ENCODE measurements at regions not wholly inside any gene's neighbourhood (a gene's known extent, or its start where the extent isn't known, plus 50 kb on each side); places are given as distances from the start of the nearest gene placed in this dataset.

- ChIA-PET POLR2A (no interaction called here), CTCF (no interaction called here)
- H3K4me1 ChIP-seq (ENCODE audit: control insufficient read depth in 2 of 2, insufficient read depth in 2 of 2, low read length in 2 of 2) = no peaks in the 10 kb centered on the region
- intact Hi-C loops (cut with micrococcal nuclease) = no loop called here
- H3K4me2 ChIP-seq (replicated peaks; ENCODE audit: low read depth, low read length, poor library complexity, severe bottlenecking) = no peak overlapping the region
- no peak overlapping the region for H3K27ac ChIP-seq (ENCODE audit: low read length in 2 of 2)
- Mint-ChIP-seq H3K27me3 (no peaks in the 10 kb centered on the region), H3K4me3 (no peak overlapping the region), H3K9me3 (ENCODE audit: insufficient read depth) (no peaks in the 10 kb centered on the region), H3K4me1 (no peaks in the 10 kb centered on the region), H3K27ac (no peak overlapping the region)
- TF ChIP-seq EZH2 (IDR thresholded peaks at IDR 0.05; ENCODE audit: borderline replicate concordance, insufficient read depth, low read depth, low read length, poor library complexity, severe bottlenecking) = no peak
- TF ChIP-seq CTCF (IDR thresholded peaks at IDR 0.05) = no peak
- H3K79me2 ChIP-seq (ENCODE audit: control insufficient read depth, insufficient read depth, low read length) = no peaks in the 10 kb centered on the region
- H3K9me3 ChIP-seq (ENCODE audit: control extremely low read depth in 1 of 3, control insufficient read depth in 2 of 3, insufficient read depth in 1 of 3, low read length in 2 of 3) = no peaks in the 10 kb centered on the region
- H4K20me1 ChIP-seq (ENCODE audit: control insufficient read depth, insufficient read depth, low read length, poor library complexity, severe bottlenecking) = no peaks in the 10 kb centered on the region
- H3K36me3 ChIP-seq (replicated peaks in 1 of 2; ENCODE audit: control extremely low read depth in 1 of 2, control insufficient read depth in 1 of 2, extremely low read depth in 1 of 2, insufficient read depth in 2 of 2, low read length in 1 of 2) = no peaks in the 10 kb centered on the region
- no peak overlapping the region for H3K4me3 ChIP-seq (ENCODE audit: control extremely low read depth in 1 of 5, extremely low read depth in 1 of 5, insufficient read depth in 1 of 5, low read depth in 2 of 5, low read length in 4 of 5)
- no peak for DNase-seq
- no peak for ATAC-seq (ENCODE audit: low read depth)
- no peak overlapping the region for H2AFZ ChIP-seq (ENCODE audit: insufficient read depth, low read depth, low read length, poor library complexity, severe bottlenecking)
- no peaks in the 10 kb centered on the region for H3K27me3 ChIP-seq (replicated peaks in 1 of 4; ENCODE audit: control extremely low read depth in 1 of 4, control insufficient read depth in 3 of 4, insufficient read depth in 4 of 4, low read length in 3 of 4)
- WGBS (ENCODE audit: insufficient coverage) = 73% methylated on average over 2 of the region's 2 CpGs
- H3K9ac ChIP-seq (ENCODE audit: low read length) = no peak overlapping the region
Measured at GRCh38 chr2:139165601-139166000, 385.4 kb upstream of the NXPH2 start.

GRCh38 chr2:139165041-139165440 lies 384.9 kb upstream of the NXPH2 start:
- DNase-seq (no peak), ATAC-seq (ENCODE audit: low read depth) (no peak)
- TF ChIP-seq CTCF (IDR thresholded peaks at IDR 0.05) = no peak
- TF ChIP-seq EZH2 (IDR thresholded peaks at IDR 0.05; ENCODE audit: borderline replicate concordance, insufficient read depth, low read depth, low read length, poor library complexity, severe bottlenecking) = no peak
- Mint-ChIP-seq H3K4me3 (no peak overlapping the region), H3K9me3 (ENCODE audit: insufficient read depth) (no peaks in the 10 kb centered on the region), H3K4me1 (no peaks in the 10 kb centered on the region), H3K27me3 (no peaks in the 10 kb centered on the region), H3K27ac (no peak overlapping the region)
- Histone ChIP-seq H3K27ac (ENCODE audit: low read length in 2 of 2) (no peak overlapping the region), H3K36me3 (replicated peaks in 1 of 2; ENCODE audit: control extremely low read depth in 1 of 2, control insufficient read depth in 1 of 2, extremely low read depth in 1 of 2, insufficient read depth in 2 of 2, low read length in 1 of 2) (no peaks in the 10 kb centered on the region), H3K79me2 (ENCODE audit: control insufficient read depth, insufficient read depth, low read length) (no peaks in the 10 kb centered on the region), H2AFZ (ENCODE audit: insufficient read depth, low read depth, low read length, poor library complexity, severe bottlenecking) (no peak overlapping the region), H3K4me2 (replicated peaks; ENCODE audit: low read depth, low read length, poor library complexity, severe bottlenecking) (no peak overlapping the region), H3K27me3 (replicated peaks in 1 of 4; ENCODE audit: control extremely low read depth in 1 of 4, control insufficient read depth in 3 of 4, insufficient read depth in 4 of 4, low read length in 3 of 4) (no peaks in the 10 kb centered on the region), H3K4me3 (ENCODE audit: control extremely low read depth in 1 of 5, extremely low read depth in 1 of 5, insufficient read depth in 1 of 5, low read depth in 2 of 5, low read length in 4 of 5) (no peak overlapping the region), H4K20me1 (ENCODE audit: control insufficient read depth, insufficient read depth, low read length, poor library complexity, severe bottlenecking) (no peaks in the 10 kb centered on the region), H3K9me3 (ENCODE audit: control extremely low read depth in 1 of 3, control insufficient read depth in 2 of 3, insufficient read depth in 1 of 3, low read length in 2 of 3) (no peaks in the 10 kb centered on the region), H3K4me1 (ENCODE audit: control insufficient read depth in 2 of 2, insufficient read depth in 2 of 2, low read length in 2 of 2) (no peaks in the 10 kb centered on the region), H3K9ac (ENCODE audit: low read length) (no peak overlapping the region)
- POLR2A ChIA-PET = no interaction called here
- intact Hi-C loops (cut with micrococcal nuclease) = no loop called here
- CTCF ChIA-PET = no interaction called here
- WGBS (ENCODE audit: insufficient coverage) = no CpG with 5 or more reads among the region's 2 CpGs

All from B cell (primary cell).